Mesenchymal stem cell (in vitro differentiated cells and primary cell): ENCODE measurements at regions not wholly inside any gene's neighbourhood (a gene's known extent, or its start where the extent isn't known, plus 50 kb on each side); places are given as distances from the start of the nearest gene placed in this dataset.

Experiments
- DNase-seq: peaks from one replicate; pipeline ENCODE4 v3.0.0-alpha.2; 2013
- H2AFZ ChIP-seq: one replicate; pipeline ENCODE4 v1.6.1; 2013; ENCODE audit warnings: low read depth, mild to moderate bottlenecking, control low read depth, inconsistent platforms, low read length, moderate library complexity
- H2AK5ac ChIP-seq: 2 replicates; pipeline ENCODE4 v1.6.1; 2013; ENCODE audit warnings: low read length, moderate library complexity, mild to moderate bottlenecking, inconsistent platforms; ENCODE audit not compliant: severe bottlenecking
- H2BK120ac ChIP-seq: one replicate; pipeline ENCODE4 v1.6.1; 2013; ENCODE audit warnings: low read depth, mild to moderate bottlenecking, inconsistent platforms, low read length, moderate library complexity
- H2BK12ac ChIP-seq, 2 experiments: one replicate each; pipeline ENCODE4 v1.6.1; 2013; ENCODE audit warnings: inconsistent platforms in 2 of 2, low read length in 2 of 2, mild to moderate bottlenecking in 2 of 2, moderate library complexity in 2 of 2, control low read depth in 1 of 2
- H2BK15ac ChIP-seq: one replicate; pipeline ENCODE4 v1.6.1; 2013; ENCODE audit warnings: mild to moderate bottlenecking, low read depth, inconsistent platforms; ENCODE audit not compliant: poor library complexity, severe bottlenecking
- H2BK5ac ChIP-seq: 2 replicates; pipeline ENCODE4 v1.6.1; 2013; ENCODE audit warnings: low read depth, mild to moderate bottlenecking, low read length, control low read depth, inconsistent platforms; ENCODE audit not compliant: poor library complexity, severe bottlenecking
- H3K14ac ChIP-seq, 2 experiments: one replicate each; pipeline ENCODE4 v1.6.1; 2013; ENCODE audit warnings: inconsistent platforms in 2 of 2, low read length in 2 of 2, control low read depth in 1 of 2, mild to moderate bottlenecking in 1 of 2, moderate library complexity in 1 of 2
- H3K18ac ChIP-seq, 2 experiments: one replicate each; pipeline ENCODE4 v1.6.1; 2013; ENCODE audit warnings: inconsistent platforms in 2 of 2, low read length in 2 of 2, control low read depth in 1 of 2, low read depth in 1 of 2, mild to moderate bottlenecking in 1 of 2
- H3K23ac ChIP-seq, 2 experiments: one replicate each; pipeline ENCODE4 v1.6.1; 2013; ENCODE audit warnings: inconsistent platforms in 2 of 2, low read length in 2 of 2, mild to moderate bottlenecking in 2 of 2, moderate library complexity in 2 of 2, control low read depth in 1 of 2
- H3K27ac ChIP-seq: 2 replicates; pipeline ENCODE4 v1.5.1; 2013; ENCODE audit warnings: mild to moderate bottlenecking, moderate library complexity, low read length, control low read depth, inconsistent platforms; ENCODE audit not compliant: poor library complexity, severe bottlenecking
- H3K27me3 ChIP-seq, 2 experiments: 2 replicates each; pipeline versions ENCODE4 v1.6.1 to v1.7.0; 2013; ENCODE audit warnings: low read length in 2 of 2, mild to moderate bottlenecking in 2 of 2, moderate library complexity in 2 of 2, control low read depth in 1 of 2, inconsistent platforms in 1 of 2; ENCODE audit not compliant: control insufficient read depth in 1 of 2, insufficient read depth in 1 of 2
- H3K36me3 ChIP-seq, 2 experiments: 2 replicates each; pipeline versions ENCODE4 v1.6.1 to v1.7.0; 2013; ENCODE audit warnings: low read length in 2 of 2, control low read depth in 1 of 2, inconsistent platforms in 1 of 2, low read depth in 1 of 2, mild to moderate bottlenecking in 1 of 2; ENCODE audit not compliant: insufficient read depth in 2 of 2, control insufficient read depth in 1 of 2
- H3K4ac ChIP-seq, 2 experiments: one replicate each; pipeline ENCODE4 v1.6.1; 2013; ENCODE audit warnings: inconsistent platforms in 2 of 2, low read length in 2 of 2, mild to moderate bottlenecking in 2 of 2, moderate library complexity in 2 of 2, control low read depth in 1 of 2, low read depth in 1 of 2
- H3K4me1 ChIP-seq: 2 replicates; pipeline ENCODE4 v1.6.1; 2013; ENCODE audit warnings: low read depth, low read length, control low read depth; ENCODE audit not compliant: control insufficient read depth, insufficient read depth
- H3K4me2 ChIP-seq: 2 replicates; pipeline ENCODE4 v1.6.1; 2013; ENCODE audit warnings: low read length, mild to moderate bottlenecking, inconsistent platforms; ENCODE audit not compliant: poor library complexity, severe bottlenecking
- H3K4me3 ChIP-seq, 2 experiments: 2 replicates each; pipeline versions ENCODE4 v1.5.1 to v1.7.0; 2013; ENCODE audit warnings: low read length in 2 of 2, mild to moderate bottlenecking in 2 of 2, control low read depth in 1 of 2, low read depth in 1 of 2; ENCODE audit not compliant: insufficient read depth in 1 of 2
- H3K79me1 ChIP-seq: replicated peaks from 2 replicates; pipeline ENCODE4 v1.6.1; 2013; ENCODE audit warnings: mild to moderate bottlenecking, control low read depth, low read length, inconsistent platforms; ENCODE audit not compliant: poor library complexity, severe bottlenecking
- H3K9ac ChIP-seq: 2 replicates; pipeline ENCODE4 v1.7.0; 2013; ENCODE audit warnings: mild to moderate bottlenecking, low read length, moderate library complexity
- H3K9me3 ChIP-seq: 2 replicates; pipeline ENCODE4 v1.7.0; 2013; ENCODE audit warnings: mild to moderate bottlenecking, low read length; ENCODE audit not compliant: control insufficient read depth
- H4K8ac ChIP-seq: one replicate; pipeline ENCODE4 v1.6.1; 2013; ENCODE audit warnings: inconsistent platforms, mild to moderate bottlenecking, low read length, moderate library complexity
- H4K91ac ChIP-seq: one replicate; pipeline ENCODE4 v1.6.1; 2013; ENCODE audit warnings: mild to moderate bottlenecking, low read length, inconsistent platforms
- WGBS: methylation state at CpG from one replicate; pipeline ENCODE4 v1.1.7; 2013; ENCODE audit warnings: mixed read lengths; 5-methylcytosine and 5-hydroxymethylcytosine counted together

GRCh38 chr1:30242722-30243457 lies 480.5 kb downstream of the MATN1 start:
- Histone ChIP-seq H3K14ac (no peak overlapping the region), H3K79me1 (no peaks in the 10 kb centered on the region), H4K91ac (no peak overlapping the region), H3K18ac (no peak overlapping the region), H2BK120ac (no peak overlapping the region), H2AK5ac (no peak overlapping the region), H3K27ac (no peak overlapping the region), H3K4ac (no peak overlapping the region), H2BK12ac (no peak overlapping the region), H2BK5ac (no peak overlapping the region), H3K27me3 (peaks cover 12 to 57% of the 10 kb centered on the region in 2 experiments), H3K23ac (no peak overlapping the region), H3K9ac (no peak overlapping the region), H3K9me3 (peaks cover 8% of the 10 kb centered on the region), H4K8ac (no peak overlapping the region), H3K4me2 (no peak overlapping the region), H3K4me3 (no peak overlapping the region), H2AFZ (no peak overlapping the region), H2BK15ac (no peak overlapping the region), H3K4me1 (no peaks in the 10 kb centered on the region), H3K36me3 (no peaks in the 10 kb centered on the region)
- DNase-seq = no peak
- 26% methylated on average over 4 of the region's 5 CpGs for WGBS

GRCh38 chr1:30242168-30242567 lies 481.2 kb downstream of the MATN1 start:
- no peak overlapping the region for H3K4me2 ChIP-seq
- H3K4ac ChIP-seq = no peak overlapping the region
- no peak overlapping the region for H2AK5ac ChIP-seq
- H3K36me3 ChIP-seq = no peaks in the 10 kb centered on the region
- no peak overlapping the region for H3K23ac ChIP-seq
- DNase-seq = no peak
- no peak overlapping the region for H3K9ac ChIP-seq
- no peak overlapping the region for H2BK15ac ChIP-seq
- no peak overlapping the region for H2BK5ac ChIP-seq
- H3K9me3 ChIP-seq = peaks cover 8% of the 10 kb centered on the region
- no peak overlapping the region for H3K14ac ChIP-seq
- H2BK120ac ChIP-seq = no peak overlapping the region
- no peaks in the 10 kb centered on the region for H3K79me1 ChIP-seq
- H4K91ac ChIP-seq = no peak overlapping the region
- no peak overlapping the region for H3K27ac ChIP-seq
- no peak overlapping the region for H4K8ac ChIP-seq
- H3K4me3 ChIP-seq = no peak overlapping the region
- WGBS = 60% methylated on average over 7 of the region's 9 CpGs
- H3K27me3 ChIP-seq = peaks cover 8 to 50% of the 10 kb centered on the region in 2 experiments
- H2BK12ac ChIP-seq = no peak overlapping the region
- H3K4me1 ChIP-seq = no peaks in the 10 kb centered on the region
- no peak overlapping the region for H2AFZ ChIP-seq
- H3K18ac ChIP-seq = no peak overlapping the region

- H3K4me3 ChIP-seq = no peak overlapping the region
- peaks cover 8% of the 10 kb centered on the region for H3K9me3 ChIP-seq
- peaks cover 6 to 46% of the 10 kb centered on the region in 2 experiments for H3K27me3 ChIP-seq
- no peak overlapping the region for H3K23ac ChIP-seq
- H2AFZ ChIP-seq = no peak overlapping the region
- no peaks in the 10 kb centered on the region for H3K36me3 ChIP-seq
- H3K14ac ChIP-seq = no peak overlapping the region
- H3K9ac ChIP-seq = no peak overlapping the region
- H2BK5ac ChIP-seq = no peak overlapping the region
- no peak overlapping the region for H3K27ac ChIP-seq
- DNase-seq = no peak
- no peak overlapping the region for H4K8ac ChIP-seq
- 41% methylated on average over 3 of the region's 3 CpGs for WGBS
- no peak overlapping the region for H2BK15ac ChIP-seq
- no peak overlapping the region for H2AK5ac ChIP-seq
- no peaks in the 10 kb centered on the region for H3K4me1 ChIP-seq
- H3K18ac ChIP-seq = no peak overlapping the region
- no peak overlapping the region for H2BK120ac ChIP-seq
- no peaks in the 10 kb centered on the region for H3K79me1 ChIP-seq
- no peak overlapping the region for H3K4me2 ChIP-seq
- no peak overlapping the region for H2BK12ac ChIP-seq
- H3K4ac ChIP-seq = no peak overlapping the region
- no peak overlapping the region for H4K91ac ChIP-seq
These were observed 481.7 kb downstream of the MATN1 start for GRCh38 chr1:30241681-30242080.

GRCh38 chr1:30234091-30234490 lies 489.3 kb downstream of the MATN1 start:
- Histone ChIP-seq H3K4ac (no peak overlapping the region), H2BK5ac (no peak overlapping the region), H2BK15ac (no peak overlapping the region), H2AK5ac (no peak overlapping the region), H3K14ac (no peak overlapping the region), H3K4me2 (no peak overlapping the region), H3K23ac (no peak overlapping the region), H3K9ac (no peak overlapping the region), H3K36me3 (no peaks in the 10 kb centered on the region), H3K27ac (no peak overlapping the region), H4K91ac (no peak overlapping the region), H3K27me3 (peaks cover under 1 to 23% of the 10 kb centered on the region in 2 experiments), H3K4me3 (no peak overlapping the region), H2BK12ac (no peak overlapping the region), H3K18ac (no peak overlapping the region), H3K79me1 (no peaks in the 10 kb centered on the region), H3K4me1 (no peaks in the 10 kb centered on the region), H2AFZ (no peak overlapping the region), H4K8ac (no peak overlapping the region), H3K9me3 (peaks cover 8% of the 10 kb centered on the region), H2BK120ac (no peak overlapping the region)
- DNase-seq = no peak
- WGBS = 79% methylated on average over 7 of the region's 7 CpGs
